ENCODE measurements at regions not wholly inside any gene's neighbourhood (a gene's known extent, or its start where the extent isn't known, plus 50 kb on each side); places are given as distances from the start of the nearest gene placed in this dataset.
"Not testable (repeated sequence)": the region's sequence is repeated elsewhere in the genome, so short reads cannot be mapped to it uniquely, and the experiment has no call there.

DNA sequence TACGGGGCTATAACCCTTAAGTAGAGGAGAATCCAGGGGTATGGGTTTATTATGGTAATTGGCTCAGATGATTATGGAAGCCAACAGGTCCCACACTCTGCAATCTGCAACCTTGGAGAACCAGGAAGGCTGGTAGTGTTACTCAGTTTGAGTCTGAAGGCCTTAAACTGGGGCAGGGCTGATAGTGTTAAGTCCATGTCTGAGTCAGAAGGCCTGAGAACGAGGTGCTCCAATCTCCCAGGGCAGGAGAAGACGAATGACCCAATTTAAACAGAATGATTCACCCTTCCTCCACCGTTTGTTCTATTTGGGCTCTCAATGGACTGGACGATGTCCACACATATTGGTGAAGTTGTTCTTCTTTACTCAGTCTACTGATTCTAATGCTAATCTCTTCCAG is 244.5 kb upstream of the PTER start:
- DNase-seq (ENCODE audit: extremely low read depth, insufficient read length): no peak
- no peak overlapping the region for H3K4me3 ChIP-seq (replicated peaks; ENCODE audit: low read depth, low read length)
- TF ChIP-seq, protein P1, sequence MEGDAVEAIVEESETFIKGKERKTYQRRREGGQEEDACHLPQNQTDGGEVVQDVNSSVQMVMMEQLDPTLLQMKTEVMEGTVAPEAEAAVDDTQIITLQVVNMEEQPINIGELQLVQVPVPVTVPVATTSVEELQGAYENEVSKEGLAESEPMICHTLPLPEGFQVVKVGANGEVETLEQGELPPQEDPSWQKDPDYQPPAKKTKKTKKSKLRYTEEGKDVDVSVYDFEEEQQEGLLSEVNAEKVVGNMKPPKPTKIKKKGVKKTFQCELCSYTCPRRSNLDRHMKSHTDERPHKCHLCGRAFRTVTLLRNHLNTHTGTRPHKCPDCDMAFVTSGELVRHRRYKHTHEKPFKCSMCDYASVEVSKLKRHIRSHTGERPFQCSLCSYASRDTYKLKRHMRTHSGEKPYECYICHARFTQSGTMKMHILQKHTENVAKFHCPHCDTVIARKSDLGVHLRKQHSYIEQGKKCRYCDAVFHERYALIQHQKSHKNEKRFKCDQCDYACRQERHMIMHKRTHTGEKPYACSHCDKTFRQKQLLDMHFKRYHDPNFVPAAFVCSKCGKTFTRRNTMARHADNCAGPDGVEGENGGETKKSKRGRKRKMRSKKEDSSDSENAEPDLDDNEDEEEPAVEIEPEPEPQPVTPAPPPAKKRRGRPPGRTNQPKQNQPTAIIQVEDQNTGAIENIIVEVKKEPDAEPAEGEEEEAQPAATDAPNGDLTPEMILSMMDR (IDR thresholded peaks at IDR 0.05; ENCODE audit: insufficient read depth, low read length, poor library complexity, severe bottlenecking): no peak

DNA sequence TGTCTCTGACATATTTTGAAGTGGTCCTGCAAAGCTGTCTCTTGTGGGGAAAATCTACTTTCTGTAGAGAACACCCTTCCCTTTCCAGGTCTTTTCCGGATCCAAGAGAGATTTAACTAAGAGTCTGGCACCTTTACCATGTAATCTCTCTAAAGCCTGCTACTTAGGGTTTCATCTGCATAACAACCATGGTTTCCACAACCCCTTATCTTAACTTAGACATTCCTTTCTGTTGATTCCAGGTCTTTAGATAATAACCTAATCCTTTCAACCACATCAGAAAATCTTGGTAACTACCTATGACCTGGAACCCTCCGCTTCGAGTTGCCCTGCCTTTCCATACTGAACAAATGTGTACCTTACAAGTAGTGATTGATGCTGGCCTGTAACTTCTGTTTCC is 243.6 kb upstream of the PTER start:
- no peak for DNase-seq (ENCODE audit: extremely low read depth, insufficient read length)
- TF ChIP-seq, protein P1 (IDR thresholded peaks at IDR 0.05; ENCODE audit: insufficient read depth, low read length, poor library complexity, severe bottlenecking): no peak

More for the DNA sequence above, 244.5 kb upstream of the PTER start:
- Histone ChIP-seq H3K27me3 (replicated peaks; ENCODE audit: control insufficient read depth, insufficient read depth, low read length) (no peaks in the 10 kb centered on the region), H3K36me3 (ENCODE audit: control insufficient read depth, insufficient read depth, low read length) (no peaks in the 10 kb centered on the region)

DNA sequence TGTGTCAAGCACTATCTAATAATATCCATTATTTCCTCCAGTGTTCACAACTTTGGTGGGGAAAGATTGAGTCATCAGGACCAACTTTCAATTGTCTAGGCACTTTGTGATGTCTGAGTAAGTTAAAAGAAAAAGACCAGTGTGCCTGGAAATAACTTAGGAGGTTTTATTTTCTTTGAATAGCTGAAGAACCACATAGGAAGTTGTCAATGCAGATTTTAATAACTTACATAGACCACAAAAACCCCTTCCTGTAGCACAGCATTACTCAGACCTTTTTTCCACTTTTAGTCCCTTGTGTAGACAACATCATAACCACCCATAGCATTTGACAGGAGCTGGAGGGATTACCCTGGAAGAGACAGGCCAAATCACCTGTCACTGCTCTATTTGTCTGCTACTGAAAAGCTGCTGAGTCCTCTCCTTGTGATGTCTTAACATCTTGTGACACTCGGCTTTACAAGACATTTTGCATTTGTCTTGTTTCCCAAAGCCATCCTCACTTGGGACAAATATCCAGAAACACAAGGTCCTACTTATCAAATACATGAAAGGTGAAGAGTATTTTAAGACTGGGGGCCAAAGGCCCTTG is 241.5 kb upstream of the PTER start:
- Histone ChIP-seq H3K4me3 (replicated peaks; ENCODE audit: low read depth, low read length) (no peak overlapping the region), H3K36me3 (ENCODE audit: control insufficient read depth, insufficient read depth, low read length) (no peaks in the 10 kb centered on the region), H3K27me3 (replicated peaks; ENCODE audit: control insufficient read depth, insufficient read depth, low read length) (no peaks in the 10 kb centered on the region)
- TF ChIP-seq, protein P1 (IDR thresholded peaks at IDR 0.05; ENCODE audit: insufficient read depth, low read length, poor library complexity, severe bottlenecking): no peak
- DNase-seq (ENCODE audit: extremely low read depth, insufficient read length): peak; percentile 32

More for the DNA sequence above, 243.6 kb upstream of the PTER start:
- Histone ChIP-seq H3K36me3 (ENCODE audit: control insufficient read depth, insufficient read depth, low read length) (no peaks in the 10 kb centered on the region), H3K4me3 (replicated peaks; ENCODE audit: low read depth, low read length) (no peak overlapping the region), H3K27me3 (replicated peaks; ENCODE audit: control insufficient read depth, insufficient read depth, low read length) (no peaks in the 10 kb centered on the region)

DNA sequence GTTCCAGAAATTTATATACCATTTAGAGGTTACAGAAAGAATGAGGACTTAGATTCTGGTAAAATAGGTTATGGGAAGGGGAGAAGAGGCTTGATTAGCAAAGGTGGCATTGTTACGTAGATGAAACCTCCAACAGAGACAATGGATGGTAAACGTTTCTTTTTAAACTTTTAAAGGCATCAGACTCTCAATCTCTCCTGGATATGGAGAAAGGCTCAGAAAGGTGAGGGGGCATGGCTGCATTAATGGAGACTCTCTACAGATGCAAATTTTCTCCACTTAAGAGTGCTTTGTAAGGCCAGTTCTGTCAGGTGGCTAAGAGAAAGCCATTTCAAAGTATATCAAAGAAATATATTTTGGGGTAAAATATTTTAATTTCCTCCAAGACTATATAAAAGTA is 240.9 kb upstream of the PTER start:
- Histone ChIP-seq H3K27me3 (replicated peaks; ENCODE audit: control insufficient read depth, insufficient read depth, low read length) (no peaks in the 10 kb centered on the region), H3K4me3 (replicated peaks; ENCODE audit: low read depth, low read length) (no peak overlapping the region)
- no peak for DNase-seq (ENCODE audit: extremely low read depth, insufficient read length)

DNA sequence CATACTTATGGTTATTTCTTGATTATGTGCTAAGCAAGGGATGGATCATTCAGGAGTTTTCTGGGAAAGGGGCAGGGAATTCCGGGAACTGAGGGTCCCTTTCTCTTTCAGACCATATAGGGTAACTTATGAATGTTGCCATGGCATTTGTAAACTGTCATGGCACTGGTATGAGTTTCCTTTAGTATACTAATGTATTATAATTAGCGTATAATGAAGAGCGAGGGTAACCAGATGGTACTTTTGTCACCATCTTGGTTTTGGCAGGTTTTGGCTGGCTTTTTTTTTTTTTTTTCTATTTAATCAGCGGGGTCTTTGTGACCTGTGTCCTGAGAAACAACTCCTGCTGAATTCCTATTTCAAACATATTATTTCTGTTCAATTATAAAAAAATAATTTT is 237.6 kb upstream of the PTER start:
- H3K36me3 ChIP-seq (ENCODE audit: control insufficient read depth, insufficient read depth, low read length): no peaks in the 10 kb centered on the region
- TF ChIP-seq, protein P1 (IDR thresholded peaks at IDR 0.05; ENCODE audit: insufficient read depth, low read length, poor library complexity, severe bottlenecking): no peak
- H3K27me3 ChIP-seq (replicated peaks; ENCODE audit: control insufficient read depth, insufficient read depth, low read length): no peaks in the 10 kb centered on the region
- no peak overlapping the region for H3K4me3 ChIP-seq (replicated peaks; ENCODE audit: low read depth, low read length)
- DNase-seq (ENCODE audit: extremely low read depth, insufficient read length): no peak

More for the DNA sequence above, 240.9 kb upstream of the PTER start:
- H3K36me3 ChIP-seq (ENCODE audit: control insufficient read depth, insufficient read depth, low read length): no peaks in the 10 kb centered on the region
- TF ChIP-seq, protein P1 (IDR thresholded peaks at IDR 0.05; ENCODE audit: insufficient read depth, low read length, poor library complexity, severe bottlenecking): no peak

DNA sequence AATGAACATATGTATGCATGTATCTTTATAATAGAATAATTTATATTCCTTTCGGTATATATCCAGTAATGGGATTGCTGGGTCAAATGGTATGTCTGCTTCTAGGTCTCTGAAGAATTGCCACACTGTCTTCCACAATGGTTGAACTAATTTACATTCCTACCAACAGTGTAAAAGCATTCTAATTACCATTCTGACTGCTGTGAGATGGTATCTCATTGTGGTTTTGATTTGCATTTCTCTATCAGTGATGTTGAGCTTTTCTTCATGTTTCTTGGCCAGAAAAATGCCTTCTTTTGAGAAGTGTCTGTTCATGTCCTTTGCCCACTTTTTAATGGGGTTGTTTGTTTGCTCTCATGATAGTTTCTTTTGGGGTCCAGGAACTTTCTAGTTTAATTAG is 213.2 kb upstream of the PTER start:
- H3K36me3 ChIP-seq (ENCODE audit: control insufficient read depth, insufficient read depth, low read length); H3K27me3 ChIP-seq (replicated peaks; ENCODE audit: control insufficient read depth, insufficient read depth, low read length); H3K4me3 ChIP-seq (replicated peaks; ENCODE audit: low read depth, low read length); DNase-seq (ENCODE audit: extremely low read depth, insufficient read length): not testable (repeated sequence)
